ENCODE measurements at regions not wholly inside any gene's neighbourhood (a gene's known extent, or its start where the extent isn't known, plus 50 kb on each side); places are given as distances from the start of the nearest gene placed in this dataset.

DNA sequence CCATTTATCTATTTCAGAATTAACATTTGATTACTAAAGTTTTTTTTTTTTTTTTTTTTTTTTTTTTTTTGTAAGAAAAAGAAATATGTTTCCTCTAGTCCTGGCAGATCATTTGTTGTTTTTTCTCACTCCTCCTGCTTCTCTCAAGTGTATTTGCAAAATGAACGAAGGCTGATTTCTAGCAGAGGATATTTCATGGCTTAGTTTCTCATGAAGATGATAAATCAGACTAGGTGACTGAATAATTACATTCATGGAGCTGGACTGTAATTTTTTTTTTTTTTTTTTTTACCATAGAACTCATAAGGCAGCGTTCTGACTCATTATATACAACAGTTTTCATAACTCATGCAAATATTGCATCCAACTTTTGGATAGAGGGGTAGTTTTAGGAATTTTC is 332.5 kb upstream of the SEMA6D start:
- Histone ChIP-seq H3K27me3 (ENCODE audit: insufficient read depth, low read length) (no peaks in the 10 kb centered on the region), H3K9ac (ENCODE audit: low read length) (no peak overlapping the region), H3K9me2 (ENCODE audit: low read depth, low read length) (no peaks in the 10 kb centered on the region), H3K4me1 (ENCODE audit: insufficient read depth, low read length, severe bottlenecking) (no peaks in the 10 kb centered on the region), H2AFZ (ENCODE audit: low read length) (no peak overlapping the region), H3K79me2 (ENCODE audit: insufficient read depth, low read length) (no peaks in the 10 kb centered on the region), H3K27ac (ENCODE audit: low read depth, low read length, poor library complexity, severe bottlenecking) (no peak overlapping the region), H3K9me3 (ENCODE audit: low read length) (no peaks in the 10 kb centered on the region), H3F3A (ENCODE audit: insufficient read depth, low read length) (no peaks in the 10 kb centered on the region), H3K4me3 (ENCODE audit: low read depth, low read length, poor library complexity, severe bottlenecking) (no peak overlapping the region), H4K20me1 (ENCODE audit: insufficient read depth, low read length) (no peaks in the 10 kb centered on the region), H3K36me3 (ENCODE audit: insufficient read depth, low read length) (no peaks in the 10 kb centered on the region), H3K4me2 (ENCODE audit: low read length) (no peak overlapping the region)
- no peak for TF ChIP-seq EZH2 (IDR thresholded peaks at IDR 0.05; ENCODE audit: borderline replicate concordance, low read length)
- no peak for TF ChIP-seq CTCF (IDR thresholded peaks at IDR 0.05; ENCODE audit: low read length)

- H3K4me2 ChIP-seq (ENCODE audit: low read length): no peak overlapping the region
- H3K79me2 ChIP-seq (ENCODE audit: insufficient read depth, low read length): no peaks in the 10 kb centered on the region
- H3K27me3 ChIP-seq (ENCODE audit: insufficient read depth, low read length): no peaks in the 10 kb centered on the region
- H3F3A ChIP-seq (ENCODE audit: insufficient read depth, low read length): no peaks in the 10 kb centered on the region
- TF ChIP-seq CTCF (IDR thresholded peaks at IDR 0.05; ENCODE audit: low read length) (no peak), EZH2 (IDR thresholded peaks at IDR 0.05; ENCODE audit: borderline replicate concordance, low read length) (no peak)
- no peaks in the 10 kb centered on the region for H3K9me3 ChIP-seq (ENCODE audit: low read length)
- H3K27ac ChIP-seq (ENCODE audit: low read depth, low read length, poor library complexity, severe bottlenecking): no peak overlapping the region
- H3K4me3 ChIP-seq (ENCODE audit: low read depth, low read length, poor library complexity, severe bottlenecking): no peak overlapping the region
- H3K9me2 ChIP-seq (ENCODE audit: low read depth, low read length): no peaks in the 10 kb centered on the region
- no peak overlapping the region for H2AFZ ChIP-seq (ENCODE audit: low read length)
- H3K9ac ChIP-seq (ENCODE audit: low read length): no peak overlapping the region
- no peaks in the 10 kb centered on the region for H4K20me1 ChIP-seq (ENCODE audit: insufficient read depth, low read length)
- no peaks in the 10 kb centered on the region for H3K4me1 ChIP-seq (ENCODE audit: insufficient read depth, low read length, severe bottlenecking)
- H3K36me3 ChIP-seq (ENCODE audit: insufficient read depth, low read length): no peaks in the 10 kb centered on the region
Measured at GRCh38 chr15:47386459-47386858, 330.8 kb upstream of the SEMA6D start.

GRCh38 chr15:47388299-47388698 is 329.0 kb upstream of the SEMA6D start:
- Histone ChIP-seq H3K4me3 (ENCODE audit: low read depth, low read length, poor library complexity, severe bottlenecking) (no peak overlapping the region), H4K20me1 (ENCODE audit: insufficient read depth, low read length) (no peaks in the 10 kb centered on the region), H3K9me3 (ENCODE audit: low read length) (no peaks in the 10 kb centered on the region), H3K4me1 (ENCODE audit: insufficient read depth, low read length, severe bottlenecking) (no peaks in the 10 kb centered on the region), H3K9ac (ENCODE audit: low read length) (no peak overlapping the region), H3K27ac (ENCODE audit: low read depth, low read length, poor library complexity, severe bottlenecking) (no peak overlapping the region), H3F3A (ENCODE audit: insufficient read depth, low read length) (no peaks in the 10 kb centered on the region), H3K27me3 (ENCODE audit: insufficient read depth, low read length) (no peaks in the 10 kb centered on the region), H3K79me2 (ENCODE audit: insufficient read depth, low read length) (no peaks in the 10 kb centered on the region), H3K36me3 (ENCODE audit: insufficient read depth, low read length) (no peaks in the 10 kb centered on the region), H3K4me2 (ENCODE audit: low read length) (no peak overlapping the region), H3K9me2 (ENCODE audit: low read depth, low read length) (no peaks in the 10 kb centered on the region), H2AFZ (ENCODE audit: low read length) (no peak overlapping the region)
- TF ChIP-seq EZH2 (IDR thresholded peaks at IDR 0.05; ENCODE audit: borderline replicate concordance, low read length) (no peak), CTCF (IDR thresholded peaks at IDR 0.05; ENCODE audit: low read length) (no peak)
